ENCODE measurements at regions not wholly inside any gene's neighbourhood (a gene's known extent, or its start where the extent isn't known, plus 50 kb on each side); places are given as distances from the start of the nearest gene placed in this dataset.

GRCh38 chr18:78304192-78305164, 675.1 kb upstream of the SALL3 start:
- DNase-seq, result no peak

- no peak for DNase-seq
Measured at GRCh38 chr18:78305789-78306188, 673.8 kb upstream of the SALL3 start.

- no peak for DNase-seq
Measured at GRCh38 chr18:78309307-78309706, 670.3 kb upstream of the SALL3 start.

- DNase-seq, result no peak
Measured at GRCh38 chr18:78309924-78310323, 669.7 kb upstream of the SALL3 start.

- DNase-seq, result no peak
Measured at GRCh38 chr18:78319264-78319663, 660.4 kb upstream of the SALL3 start.

- no peak for DNase-seq
Measured at GRCh38 chr18:78319961-78320360, 659.7 kb upstream of the SALL3 start.

- DNase-seq, result no peak
Measured at GRCh38 chr18:78321402-78321801, 658.2 kb upstream of the SALL3 start.

- DNase-seq, result no peak
Measured at GRCh38 chr18:78323453-78324197, 656.0 kb upstream of the SALL3 start.

GRCh38 chr18:78327643-78328042, 652.0 kb upstream of the SALL3 start:
- DNase-seq, result no peak

- DNase-seq, result no peak
Measured at GRCh38 chr18:78330766-78331165, 648.9 kb upstream of the SALL3 start.

GRCh38 chr18:78352910-78353309, 626.7 kb upstream of the SALL3 start:
- no peak for DNase-seq

- no peak for DNase-seq
Measured at GRCh38 chr18:78362198-78362597, 617.4 kb upstream of the SALL3 start.

- DNase-seq, result no peak
Measured at GRCh38 chr18:78363556-78364387, 615.8 kb upstream of the SALL3 start.

GRCh38 chr18:78364388-78364960, 615.1 kb upstream of the SALL3 start:
- DNase-seq, result no peak

GRCh38 chr18:78367996-78368395, 611.6 kb upstream of the SALL3 start:
- DNase-seq, result no peak

GRCh38 chr18:78368726-78369125, 610.9 kb upstream of the SALL3 start:
- no peak for DNase-seq

- DNase-seq, result no peak
Measured at GRCh38 chr18:78376046-78376445, 603.6 kb upstream of the SALL3 start.

GRCh38 chr18:78378403-78378802, 601.2 kb upstream of the SALL3 start:
- DNase-seq, result no peak

GRCh38 chr18:78378983-78379382, 600.6 kb upstream of the SALL3 start:
- no peak for DNase-seq

GRCh38 chr18:78390348-78390951, 589.2 kb upstream of the SALL3 start:
- DNase-seq, result no peak

- DNase-seq, result no peak
Measured at GRCh38 chr18:78390952-78391348, 588.7 kb upstream of the SALL3 start.
